ENCODE measurements at regions not wholly inside any gene's neighbourhood (a gene's known extent, or its start where the extent isn't known, plus 50 kb on each side); places are given as distances from the start of the nearest gene placed in this dataset.

DNA sequence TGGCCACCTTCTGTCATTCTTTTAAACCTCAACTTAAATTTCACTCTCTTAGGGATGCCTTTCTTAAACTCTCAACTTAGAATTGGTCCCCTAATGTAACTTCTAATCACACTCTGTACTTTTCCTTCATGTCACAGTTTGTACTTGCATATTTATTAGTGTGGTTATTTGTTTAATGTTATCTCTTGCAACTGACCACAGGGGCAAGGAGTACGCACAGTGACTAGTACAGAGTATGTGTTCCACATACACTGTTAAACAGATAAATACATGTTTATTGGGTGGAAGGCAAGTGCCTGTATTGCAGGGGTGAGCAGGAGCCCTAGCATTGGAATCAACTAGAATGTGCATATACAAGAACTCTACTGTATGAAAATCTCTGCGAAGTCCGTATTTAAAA lies 554.0 kb downstream of the INSC start:
- TF ChIP-seq, protein P1, sequence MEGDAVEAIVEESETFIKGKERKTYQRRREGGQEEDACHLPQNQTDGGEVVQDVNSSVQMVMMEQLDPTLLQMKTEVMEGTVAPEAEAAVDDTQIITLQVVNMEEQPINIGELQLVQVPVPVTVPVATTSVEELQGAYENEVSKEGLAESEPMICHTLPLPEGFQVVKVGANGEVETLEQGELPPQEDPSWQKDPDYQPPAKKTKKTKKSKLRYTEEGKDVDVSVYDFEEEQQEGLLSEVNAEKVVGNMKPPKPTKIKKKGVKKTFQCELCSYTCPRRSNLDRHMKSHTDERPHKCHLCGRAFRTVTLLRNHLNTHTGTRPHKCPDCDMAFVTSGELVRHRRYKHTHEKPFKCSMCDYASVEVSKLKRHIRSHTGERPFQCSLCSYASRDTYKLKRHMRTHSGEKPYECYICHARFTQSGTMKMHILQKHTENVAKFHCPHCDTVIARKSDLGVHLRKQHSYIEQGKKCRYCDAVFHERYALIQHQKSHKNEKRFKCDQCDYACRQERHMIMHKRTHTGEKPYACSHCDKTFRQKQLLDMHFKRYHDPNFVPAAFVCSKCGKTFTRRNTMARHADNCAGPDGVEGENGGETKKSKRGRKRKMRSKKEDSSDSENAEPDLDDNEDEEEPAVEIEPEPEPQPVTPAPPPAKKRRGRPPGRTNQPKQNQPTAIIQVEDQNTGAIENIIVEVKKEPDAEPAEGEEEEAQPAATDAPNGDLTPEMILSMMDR (IDR thresholded peaks at IDR 0.05), result no peak
- peak in 1 of 2 donors; percentile 9 for DNase-seq (ENCODE audit: low spot score in 2 of 2)
- Histone ChIP-seq H3K36me3 (no peaks in the 10 kb centered on the region), H3K27me3 (no peaks in the 10 kb centered on the region), H3K27ac (no peak overlapping the region), H3K4me3 (no peak overlapping the region), H3K9me3 (peaks cover 0 to 3% of the 10 kb centered on the region in 2 donors), H3K4me1 (no peaks in the 10 kb centered on the region)
- intact Hi-C loops (cut with DNase I), result no loop called here

DNA sequence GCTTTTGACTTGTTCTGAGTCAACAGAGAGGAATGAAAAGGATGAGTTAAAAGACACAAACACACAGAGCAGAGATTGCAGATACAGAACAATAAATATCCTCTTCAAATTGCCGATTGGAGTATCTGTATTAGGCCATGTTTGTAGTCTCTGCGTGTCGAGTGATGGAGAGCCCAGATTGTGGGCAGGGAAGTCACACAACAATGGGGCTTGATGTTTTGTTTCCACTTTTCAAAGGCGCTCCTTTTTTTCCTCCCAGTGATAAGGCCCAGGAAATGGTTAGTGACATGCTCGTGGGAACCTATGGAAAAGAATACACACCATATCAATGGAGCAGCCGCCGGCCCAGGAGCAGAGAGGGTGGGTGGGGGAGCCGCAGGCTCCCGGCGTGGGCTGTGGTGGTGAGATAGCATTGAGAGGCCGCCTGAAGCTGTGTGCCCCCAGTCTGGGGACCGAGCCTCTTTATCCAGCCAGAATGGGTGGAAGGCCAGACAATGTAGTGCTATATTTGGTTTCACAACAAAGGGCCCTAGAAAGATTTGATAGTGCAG lies 555.9 kb downstream of the INSC start:
- DNase-seq (ENCODE audit: low spot score in 2 of 2), result peak in 1 of 2 donors; percentile 2
- TF ChIP-seq, protein P1 (IDR thresholded peaks at IDR 0.05), result no peak
- intact Hi-C loops (cut with DNase I), result no loop called here

DNA sequence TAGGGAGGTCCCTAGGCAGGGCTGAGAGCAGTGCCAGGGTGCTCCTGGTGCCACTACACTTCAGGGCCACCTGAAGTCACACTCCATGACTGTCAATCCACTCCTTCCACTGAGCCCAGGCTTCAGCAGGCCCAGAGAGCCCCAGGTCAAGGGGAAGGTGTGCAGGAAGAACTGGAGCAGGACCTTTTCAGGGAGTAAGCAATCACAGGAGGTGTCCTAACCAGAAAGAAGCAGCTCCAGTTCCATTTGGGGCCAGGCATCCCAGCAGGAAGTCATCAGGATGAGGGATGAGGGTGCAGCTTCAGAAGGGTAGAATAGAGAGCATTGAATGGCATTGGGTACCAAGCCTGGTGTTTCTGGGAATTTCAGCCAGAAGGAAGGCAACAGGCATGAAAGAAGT lies 556.5 kb downstream of the INSC start:
- TF ChIP-seq, protein P1 (IDR thresholded peaks at IDR 0.05), result no peak
- Histone ChIP-seq H3K9me3 (peaks cover 0 to 6% of the 10 kb centered on the region in 2 donors), H3K36me3 (no peaks in the 10 kb centered on the region), H3K27ac (no peak overlapping the region), H3K27me3 (no peaks in the 10 kb centered on the region), H3K4me3 (no peak overlapping the region), H3K4me1 (no peaks in the 10 kb centered on the region)
- peak in 1 of 2 donors; percentile 18 for DNase-seq (ENCODE audit: low spot score in 2 of 2)
- intact Hi-C loops (cut with DNase I), result no loop called here

More for the DNA sequence above, 555.9 kb downstream of the INSC start:
- H3K27me3 ChIP-seq, result no peaks in the 10 kb centered on the region
- H3K36me3 ChIP-seq, result no peaks in the 10 kb centered on the region
- no peak overlapping the region for H3K4me3 ChIP-seq
- no peaks in the 10 kb centered on the region for H3K4me1 ChIP-seq
- no peak overlapping the region for H3K27ac ChIP-seq
- H3K9me3 ChIP-seq, result peaks cover 0 to 3% of the 10 kb centered on the region in 2 donors

DNA sequence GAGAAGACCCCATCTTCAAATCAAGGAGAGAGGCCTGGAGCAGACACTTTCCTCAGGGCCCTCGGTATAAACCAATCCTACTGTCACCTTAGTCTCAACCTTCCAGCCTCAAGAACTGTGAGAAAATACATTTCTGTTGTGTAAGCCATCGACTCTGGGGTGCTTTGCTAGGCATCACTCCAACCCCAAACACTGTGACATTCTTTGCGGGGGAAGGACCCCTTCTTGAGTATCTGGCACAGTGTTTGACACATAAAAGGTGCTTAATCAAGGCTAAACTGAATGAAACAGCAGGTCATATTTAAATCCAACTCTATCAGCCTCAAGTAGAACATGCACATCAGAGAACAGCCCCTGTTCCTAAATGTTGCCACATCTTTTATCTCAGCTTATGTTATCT lies 558.1 kb downstream of the INSC start:
- TF ChIP-seq, protein P1 (IDR thresholded peaks at IDR 0.05), result no peak
- H3K36me3 ChIP-seq, result no peaks in the 10 kb centered on the region
- H3K9me3 ChIP-seq, result peaks cover 0 to 14% of the 10 kb centered on the region in 2 donors
- no peaks in the 10 kb centered on the region for H3K4me1 ChIP-seq
- intact Hi-C loops (cut with DNase I), result no loop called here
- no peak overlapping the region for H3K27ac ChIP-seq
- no peak overlapping the region for H3K4me3 ChIP-seq
- DNase-seq (ENCODE audit: low spot score in 2 of 2), result no peak
- H3K27me3 ChIP-seq, result no peaks in the 10 kb centered on the region

DNA sequence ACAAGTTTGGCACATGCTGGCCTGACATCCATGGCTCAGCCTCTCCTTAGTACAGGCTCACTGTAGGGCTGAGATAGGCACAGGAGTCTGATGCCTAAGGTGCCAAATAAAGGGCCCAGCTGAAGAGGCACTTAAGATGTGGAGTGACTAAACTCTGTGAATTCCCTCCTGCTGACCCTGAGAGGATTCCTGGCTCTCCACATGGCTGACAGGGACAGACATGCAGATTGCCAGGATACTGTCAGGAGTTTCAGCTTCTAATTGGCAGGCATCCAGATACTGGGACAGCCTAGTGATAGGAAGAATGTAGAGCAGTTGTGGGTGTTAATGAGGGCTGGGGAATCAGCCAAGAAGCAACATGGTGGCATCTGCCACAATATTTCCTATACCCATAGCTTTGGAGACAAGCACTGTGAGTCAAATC lies 558.7 kb downstream of the INSC start:
- intact Hi-C loops (cut with DNase I), result no loop called here
- TF ChIP-seq, protein P1 (IDR thresholded peaks at IDR 0.05), result no peak
- H3K36me3 ChIP-seq, result no peaks in the 10 kb centered on the region
- no peaks in the 10 kb centered on the region for H3K27me3 ChIP-seq
- no peaks in the 10 kb centered on the region for H3K4me1 ChIP-seq
- DNase-seq (ENCODE audit: low spot score in 2 of 2), result no peak
- no peak overlapping the region for H3K27ac ChIP-seq
- H3K9me3 ChIP-seq, result peaks cover 0 to 19% of the 10 kb centered on the region in 2 donors
- no peak overlapping the region for H3K4me3 ChIP-seq

DNA sequence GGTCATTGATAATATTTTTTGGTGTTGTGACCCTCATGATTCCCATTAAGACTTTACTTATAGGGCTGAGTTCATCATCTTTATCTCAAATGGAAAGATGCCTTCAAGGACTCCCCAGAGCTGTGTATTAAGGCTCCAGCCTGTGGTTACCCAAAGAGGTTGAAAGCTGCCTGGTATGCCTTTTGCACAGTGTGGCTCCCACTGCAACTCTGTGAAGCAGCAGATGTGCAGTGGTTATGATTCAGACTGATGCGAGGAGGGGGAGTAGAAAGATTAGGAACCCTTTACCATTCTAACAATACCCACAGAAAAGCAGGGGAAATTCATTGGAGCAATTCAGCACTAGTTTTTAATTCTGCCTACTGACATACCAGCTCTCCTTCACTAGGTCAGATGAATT lies 560.0 kb downstream of the INSC start:
- H3K9me3 ChIP-seq, result peaks cover 0 to 19% of the 10 kb centered on the region in 2 donors
- intact Hi-C loops (cut with DNase I), result no loop called here
- no peaks in the 10 kb centered on the region for H3K4me1 ChIP-seq
- TF ChIP-seq, protein P1 (IDR thresholded peaks at IDR 0.05), result no peak
- no peaks in the 10 kb centered on the region for H3K36me3 ChIP-seq
- H3K27ac ChIP-seq, result no peak overlapping the region
- DNase-seq (ENCODE audit: low spot score in 2 of 2), result no peak
- no peaks in the 10 kb centered on the region for H3K27me3 ChIP-seq
- no peak overlapping the region for H3K4me3 ChIP-seq

Measured in ascending aorta (tissue), 2 donors.